GM19372 (cell line): ENCODE measurements at regions not wholly inside any gene's neighbourhood (a gene's known extent, or its start where the extent isn't known, plus 50 kb on each side); places are given as distances from the start of the nearest gene placed in this dataset.

Experiments used
- ATAC-seq: cut with Tn5 transposase; IDR thresholded peaks from one replicate; pipeline ENCODE4 v1.9.1; 2021; ENCODE audit warnings: mild to moderate bottlenecking, low read depth, moderate library complexity; ENCODE audit not compliant: unreplicated experiment

DNA sequence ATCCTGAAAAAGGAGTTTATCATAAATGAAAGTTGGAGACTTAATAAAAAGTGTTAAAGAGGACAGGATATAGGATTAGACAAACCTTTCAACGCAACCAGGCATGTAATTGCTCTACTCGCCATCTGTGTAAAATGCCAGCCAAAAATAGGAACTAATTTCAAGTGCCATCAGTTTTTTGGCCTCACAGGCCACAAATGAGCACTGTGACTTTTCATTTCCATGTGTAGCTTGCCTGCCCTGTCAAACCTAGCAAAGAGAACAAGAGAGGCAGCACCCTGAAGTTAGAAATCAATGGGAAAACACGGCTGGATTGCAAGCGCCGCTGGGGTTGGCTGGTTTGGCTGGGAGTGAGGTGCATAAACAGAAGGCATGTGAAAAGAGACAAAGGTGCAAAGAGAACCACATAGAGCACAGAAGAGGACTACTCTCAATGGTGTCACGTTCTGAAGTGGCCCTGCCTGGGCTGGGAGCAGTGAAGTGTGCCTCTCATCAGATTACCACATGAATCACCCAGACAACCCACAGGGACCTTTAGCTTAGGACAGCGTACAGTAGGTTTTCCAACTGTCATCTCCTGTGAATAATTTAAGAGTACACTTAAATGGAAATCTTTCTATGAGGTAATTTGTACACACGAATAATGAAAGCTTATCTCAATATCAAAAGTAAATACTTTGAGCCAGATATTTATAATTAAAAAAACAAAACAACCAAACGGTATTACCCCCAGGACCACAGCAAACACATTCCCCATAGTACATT, 78.0 kb upstream of the NHSL1 start:
- no peak for ATAC-seq

DNA sequence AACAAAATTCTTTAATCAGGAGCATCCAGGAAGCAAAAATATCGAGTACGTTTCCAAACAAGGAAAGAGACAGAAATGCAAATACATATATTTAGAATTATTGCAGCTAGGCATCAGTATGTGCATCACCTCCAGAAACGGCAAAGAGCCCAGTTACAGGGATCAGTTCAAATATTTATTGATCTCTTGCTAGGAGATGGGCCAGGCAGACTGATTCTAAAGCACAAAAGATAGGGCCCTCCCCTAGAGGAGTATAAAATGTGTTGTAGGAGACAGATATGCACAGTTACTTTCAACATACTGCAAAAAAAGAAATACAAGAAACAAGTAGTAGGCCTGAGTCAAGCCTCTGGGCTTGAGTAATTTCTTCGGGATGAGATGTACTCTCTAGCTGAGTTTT, 80.7 kb upstream of the NHSL1 start:
- no peak for ATAC-seq

DNA sequence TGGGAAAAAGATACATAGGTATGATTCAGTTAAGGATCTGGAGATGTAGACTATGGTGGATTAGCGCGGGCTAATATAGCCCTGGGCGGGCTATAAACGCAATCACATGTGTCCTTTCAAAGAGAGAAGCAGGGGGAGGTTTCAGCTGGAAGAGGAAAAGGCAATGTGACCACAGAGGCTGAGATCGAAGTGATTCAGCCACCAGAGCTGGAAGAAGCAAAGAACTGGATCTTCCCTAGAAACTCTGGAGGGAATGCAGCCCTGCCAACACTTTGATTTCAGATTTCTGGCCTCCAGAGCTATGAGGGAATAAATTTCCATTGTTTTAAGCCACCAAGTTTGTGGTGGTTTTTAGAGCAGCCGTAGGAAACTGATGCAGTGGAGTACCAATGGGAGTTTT, 81.5 kb upstream of the NHSL1 start:
- no peak for ATAC-seq

DNA sequence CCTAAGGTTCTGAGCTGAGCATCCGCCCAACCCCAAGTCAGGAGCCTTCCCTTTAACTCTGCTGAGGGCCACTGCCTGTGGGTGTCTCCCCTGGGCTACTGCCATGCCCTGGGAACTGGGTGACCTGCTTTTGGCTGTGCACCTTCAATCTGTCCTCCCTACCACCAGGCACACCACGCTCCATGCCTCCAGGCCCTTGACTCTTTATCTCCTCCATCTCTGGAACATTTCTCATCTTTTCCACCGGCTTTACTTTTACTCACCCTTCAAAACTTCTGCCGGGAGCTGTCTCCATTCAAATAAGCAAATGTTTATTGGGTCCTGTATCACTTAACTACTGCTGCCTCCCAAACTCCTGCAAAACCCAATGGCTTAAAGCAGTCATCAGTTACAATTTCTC, 83.3 kb upstream of the NHSL1 start:
- no peak for ATAC-seq

DNA sequence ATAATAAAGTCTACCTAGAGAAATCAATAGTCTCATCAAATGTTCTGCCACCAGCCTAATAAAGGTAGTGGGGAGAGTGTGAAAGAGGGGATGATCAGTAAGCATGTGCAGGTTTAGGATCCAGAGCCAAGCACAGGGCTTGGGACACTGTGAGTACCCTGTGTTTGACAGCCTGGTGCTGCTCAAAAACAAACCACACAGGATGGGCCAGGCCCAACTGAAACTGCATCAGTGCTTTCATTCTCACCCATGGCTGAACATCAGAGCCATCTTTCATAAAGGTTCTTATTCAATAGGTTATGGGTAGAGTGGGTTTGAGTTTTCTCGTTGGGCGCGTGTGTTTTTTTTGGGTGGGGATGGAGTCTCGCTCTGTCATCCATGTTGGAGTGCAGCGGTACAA, 87.3 kb upstream of the NHSL1 start:
- ATAC-seq, result no peak

DNA sequence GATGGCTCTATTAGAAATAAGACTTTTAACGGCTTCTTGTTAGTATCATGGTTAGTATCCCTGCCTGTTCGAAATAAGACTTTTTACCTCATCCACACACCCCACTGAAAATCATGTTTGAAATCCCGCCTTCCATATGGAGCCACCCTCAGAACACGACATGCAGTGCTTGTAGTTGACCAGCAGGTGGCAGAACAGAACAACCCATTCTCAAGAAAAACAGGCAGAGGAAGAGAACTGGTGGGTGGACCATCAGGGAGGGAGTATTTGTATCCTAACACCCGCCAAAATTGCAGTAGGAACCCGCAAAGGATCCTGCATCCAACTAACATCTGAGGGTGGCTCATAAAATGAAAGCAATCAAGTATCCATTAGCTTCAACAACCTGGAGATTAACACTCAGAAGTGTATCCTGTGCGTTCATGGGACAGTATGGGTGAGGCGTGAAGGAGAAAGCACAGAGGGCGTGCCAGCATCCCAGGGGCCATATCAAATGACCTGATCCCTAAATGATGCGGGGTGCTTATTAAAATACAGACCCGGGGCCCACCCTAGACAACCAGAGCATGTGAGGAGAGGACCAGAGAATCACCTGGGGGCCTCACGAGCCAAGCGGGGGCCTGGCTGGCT, 89.6 kb upstream of the NHSL1 start:
- no peak for ATAC-seq

DNA sequence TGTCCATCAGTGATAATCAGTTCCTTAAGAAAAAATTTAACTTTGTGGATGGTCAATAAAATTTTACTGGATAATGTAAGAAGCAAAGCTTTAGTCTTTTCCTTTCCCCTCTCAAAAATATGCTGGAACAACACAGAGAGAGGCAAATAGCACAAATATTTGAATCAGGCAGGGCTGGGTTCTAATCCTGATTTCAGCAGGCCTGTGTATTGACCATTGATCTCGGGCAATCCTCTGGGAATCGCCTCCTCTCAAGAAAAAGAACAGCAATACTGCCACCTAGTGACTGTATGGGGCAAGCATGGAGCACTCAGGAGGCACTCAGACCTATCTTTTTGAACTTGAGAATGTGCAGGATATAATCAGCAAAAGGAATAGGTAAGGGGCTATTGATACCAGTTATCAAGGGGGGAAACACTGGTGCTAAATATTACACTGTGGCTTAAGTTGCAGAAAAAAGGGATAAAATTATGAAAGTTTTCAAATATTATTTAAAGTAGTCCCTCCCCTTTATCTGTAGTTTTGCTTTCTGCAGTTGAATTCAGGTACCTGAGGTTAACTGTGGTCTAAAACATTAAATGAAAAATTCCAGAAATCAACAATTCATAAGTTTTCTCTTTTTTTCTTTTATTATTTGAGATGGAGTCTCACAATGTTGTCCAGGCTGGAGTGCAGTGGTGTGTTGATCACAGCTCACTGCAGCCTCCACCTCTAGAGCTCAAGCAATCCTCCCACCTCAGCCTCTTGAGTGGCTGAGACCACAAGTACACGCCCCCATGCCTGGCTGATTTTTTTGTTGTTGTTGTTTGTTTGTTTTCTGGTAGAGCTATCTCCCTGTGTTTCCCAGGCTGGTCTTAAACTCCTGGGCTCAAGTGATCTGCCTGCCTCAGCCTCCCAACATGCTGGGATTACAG, 91.8 kb upstream of the NHSL1 start:
- ATAC-seq, result no peak

DNA sequence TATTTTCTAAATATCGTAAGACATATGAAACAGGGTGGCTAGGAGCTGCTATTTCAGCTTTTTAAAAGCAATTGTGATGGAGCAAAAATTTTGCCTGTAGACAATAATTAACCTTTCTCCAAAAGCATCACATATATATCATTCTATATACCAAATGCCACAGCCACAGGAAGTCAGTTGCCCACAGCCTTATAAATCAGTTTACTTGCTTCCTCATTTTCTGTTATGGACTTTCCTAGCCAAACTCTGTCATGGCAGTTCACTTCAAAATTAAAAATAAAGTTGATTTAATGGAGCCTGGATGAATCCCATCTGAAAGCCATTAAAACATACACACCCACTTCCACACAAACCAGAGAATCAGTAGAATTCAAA, 93.4 kb upstream of the NHSL1 start:
- peak; percentile 52 for ATAC-seq

DNA sequence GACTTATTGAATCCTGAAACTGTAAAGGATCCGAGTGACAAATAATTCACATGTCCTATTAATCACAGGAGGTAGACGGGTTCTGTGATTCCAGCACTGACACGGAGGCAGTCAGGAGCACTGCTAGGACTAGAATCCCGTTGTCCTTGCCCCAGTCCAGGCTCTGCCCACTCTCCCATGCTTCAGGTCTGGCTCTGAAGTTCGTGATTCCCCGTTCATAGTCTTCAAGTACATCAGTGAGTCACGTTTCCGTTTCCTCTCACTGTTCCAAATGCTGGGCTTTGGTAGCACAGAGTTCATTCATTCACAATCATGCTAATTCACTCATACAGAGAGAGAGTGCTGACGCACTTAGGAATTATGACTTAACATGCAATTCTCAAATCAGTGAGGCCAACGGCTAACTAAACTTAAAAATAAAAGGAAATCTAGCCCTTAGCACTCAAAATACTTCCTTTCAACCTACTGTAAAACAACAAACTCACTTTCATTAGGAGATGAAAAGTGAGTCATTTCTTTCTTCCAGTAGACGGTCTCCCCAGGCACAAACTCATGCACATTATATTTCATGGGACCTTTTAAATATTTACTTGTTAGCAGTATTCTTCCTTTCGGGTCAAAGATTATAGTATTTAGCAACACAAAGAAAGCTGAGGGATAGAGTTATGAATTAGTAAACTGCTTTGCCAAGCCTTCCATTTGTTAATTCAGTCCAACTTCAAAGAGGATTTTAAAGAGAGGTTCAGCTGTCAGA, 94.0 kb upstream of the NHSL1 start:
- ATAC-seq, result peak; percentile 60

DNA sequence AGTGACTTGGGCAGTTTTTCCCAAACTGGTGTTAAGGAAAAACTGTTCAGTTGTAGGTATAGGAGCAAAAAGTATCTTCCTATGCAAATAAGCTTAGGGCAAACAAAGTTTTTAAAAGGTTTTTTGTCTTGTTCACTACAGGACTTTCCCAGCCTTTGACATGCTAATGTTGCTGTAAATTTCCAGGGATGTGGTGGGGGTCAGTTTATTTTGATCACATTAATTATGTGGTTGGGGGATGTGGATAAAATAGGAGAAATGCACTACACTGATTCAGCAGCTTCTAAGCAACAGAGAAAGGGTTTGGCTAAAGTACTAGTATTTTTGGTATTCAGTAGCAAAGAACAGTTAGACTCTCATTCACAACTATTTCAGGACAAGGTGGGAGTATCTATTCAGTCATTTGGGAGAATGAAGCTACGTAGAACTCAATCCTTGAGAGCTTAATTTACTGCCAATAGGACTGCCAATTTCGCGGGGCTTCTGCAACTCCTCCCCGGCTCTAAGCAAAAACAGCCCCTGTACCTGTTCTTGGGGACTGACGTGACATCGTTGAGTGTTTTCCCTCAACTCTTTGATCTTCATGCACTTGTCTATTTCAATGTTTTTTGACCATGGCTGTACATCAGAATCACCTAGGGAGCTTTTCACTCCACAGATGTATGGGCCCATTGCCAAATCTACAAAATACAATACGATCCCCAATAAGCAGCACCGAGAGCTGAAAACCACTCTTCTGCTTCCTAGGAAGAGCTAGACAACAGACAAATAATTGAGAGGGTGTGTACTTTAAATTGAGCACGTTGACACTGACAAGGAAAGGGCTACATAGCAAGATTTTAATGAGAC, 94.8 kb upstream of the NHSL1 start:
- ATAC-seq, result no peak

DNA sequence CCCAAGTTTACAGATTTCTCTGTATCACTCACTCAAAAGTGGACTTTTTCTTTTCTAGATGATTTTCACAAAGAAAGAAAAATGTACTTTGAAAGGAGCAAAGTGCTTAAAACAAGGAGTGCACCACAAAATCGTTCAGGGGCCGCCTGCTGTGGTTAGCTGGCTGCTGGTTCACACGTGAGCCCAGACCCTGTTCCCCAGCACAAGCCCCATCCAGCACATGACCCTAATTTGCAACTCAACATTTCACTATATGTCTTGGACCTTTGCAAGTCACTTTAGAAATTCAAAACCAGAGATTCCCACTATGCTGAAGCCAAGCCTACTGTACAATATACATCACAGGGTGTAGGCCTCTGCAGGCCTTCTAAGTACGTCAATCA, 95.5 kb upstream of the NHSL1 start:
- no peak for ATAC-seq

DNA sequence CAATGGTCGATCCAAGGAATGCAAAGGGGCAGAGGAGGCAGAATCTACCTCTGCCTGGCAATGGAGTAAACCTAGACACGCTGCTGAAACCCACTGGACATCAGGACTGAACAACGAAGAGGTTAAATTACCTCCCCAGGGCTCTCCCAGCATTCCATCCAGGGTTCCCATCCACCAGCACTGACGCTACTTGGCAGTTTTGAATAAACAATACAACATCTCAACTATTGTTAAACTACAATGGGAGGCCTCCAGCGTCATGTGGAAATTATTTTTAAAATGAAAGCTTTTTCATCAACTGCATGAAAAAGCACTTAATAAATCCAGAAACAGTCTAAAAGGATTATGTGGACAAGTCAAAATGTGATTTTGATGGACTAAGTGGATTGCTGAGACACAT, 96.8 kb upstream of the NHSL1 start:
- ATAC-seq, result no peak

DNA sequence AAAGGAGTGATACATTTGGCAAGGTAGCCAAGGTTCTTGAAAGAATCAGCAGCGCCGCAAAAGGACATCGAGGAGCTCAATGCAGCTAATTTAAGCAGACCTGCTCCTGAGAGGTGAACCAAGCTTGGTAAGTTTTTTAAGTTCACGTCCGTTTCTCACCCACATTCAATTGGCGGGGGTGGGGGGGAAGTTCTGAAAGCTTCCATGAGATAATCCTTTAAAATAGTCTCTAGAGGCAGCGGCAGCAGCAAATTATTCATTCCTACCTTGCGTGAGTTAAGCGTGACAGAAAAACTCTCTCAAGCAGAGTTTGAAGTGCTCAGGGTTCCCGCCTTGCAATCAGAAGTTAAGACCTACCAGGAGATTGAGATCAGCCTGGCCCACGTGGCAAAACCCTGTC, 97.3 kb upstream of the NHSL1 start:
- no peak for ATAC-seq

DNA sequence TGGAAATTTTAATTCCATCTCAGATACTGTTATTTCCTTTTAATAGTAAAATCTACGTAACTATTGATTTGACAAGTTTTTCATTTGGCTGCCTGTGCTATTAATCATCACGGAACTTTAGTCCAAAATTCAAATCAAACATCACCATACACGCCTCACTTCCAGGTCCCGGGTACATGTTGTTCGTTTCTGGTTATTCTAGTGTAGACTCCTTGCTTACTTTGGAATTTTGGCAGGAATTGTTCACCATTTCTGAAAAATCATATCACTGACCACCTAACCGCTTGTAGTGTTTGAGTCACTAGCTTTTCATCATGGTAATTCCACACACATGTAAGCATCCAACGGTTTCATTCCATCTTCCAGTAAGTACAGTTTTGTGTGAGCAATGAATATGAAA, 98.0 kb upstream of the NHSL1 start:
- no peak for ATAC-seq

DNA sequence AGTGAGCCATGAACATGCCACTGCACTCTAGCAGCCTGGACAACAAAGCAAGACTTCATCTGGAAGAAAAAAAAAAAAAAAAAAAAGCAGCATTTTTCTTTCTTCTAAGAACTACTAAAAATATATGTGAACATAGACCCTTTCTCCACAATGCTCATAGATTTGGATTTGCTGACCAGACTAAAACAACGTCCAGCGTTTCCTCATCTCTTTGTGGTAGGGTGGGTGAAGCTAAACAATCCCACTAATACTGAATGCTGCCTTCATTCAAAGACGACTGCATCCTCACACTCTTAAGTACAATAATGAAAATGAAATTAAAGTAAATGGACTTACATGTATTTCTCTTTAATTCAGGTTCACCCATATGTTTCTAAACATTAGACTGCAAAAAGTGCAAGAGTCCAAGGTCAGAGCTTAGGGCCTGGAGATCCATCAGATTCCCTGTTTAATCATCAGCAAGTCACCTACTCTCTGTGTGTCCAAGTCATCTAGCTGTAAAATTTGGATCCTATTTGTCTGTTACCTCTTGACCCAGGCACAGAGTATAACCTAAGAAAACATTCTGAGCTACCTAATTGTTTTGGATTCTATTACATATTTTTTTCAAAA, 99.4 kb upstream of the NHSL1 start:
- no peak for ATAC-seq

DNA sequence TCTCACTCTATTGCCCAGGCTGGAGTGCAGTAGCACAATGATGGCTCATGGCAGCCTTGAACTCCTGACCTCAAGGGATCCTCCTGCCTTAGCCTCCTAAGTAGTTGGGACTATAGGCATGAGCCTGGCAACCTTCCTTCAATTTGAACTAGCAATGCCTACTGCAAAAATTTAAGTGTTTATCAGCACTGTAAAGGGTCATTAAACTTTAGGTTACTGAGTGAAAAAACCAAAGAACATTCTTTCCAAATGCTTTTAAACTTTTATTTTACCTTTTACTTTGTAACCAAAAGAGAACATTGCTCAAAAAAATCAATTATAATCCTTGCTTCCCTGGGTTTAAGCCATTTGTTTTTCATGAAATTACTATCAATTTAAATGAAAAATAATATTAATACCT, 101.0 kb upstream of the NHSL1 start:
- no peak for ATAC-seq

DNA sequence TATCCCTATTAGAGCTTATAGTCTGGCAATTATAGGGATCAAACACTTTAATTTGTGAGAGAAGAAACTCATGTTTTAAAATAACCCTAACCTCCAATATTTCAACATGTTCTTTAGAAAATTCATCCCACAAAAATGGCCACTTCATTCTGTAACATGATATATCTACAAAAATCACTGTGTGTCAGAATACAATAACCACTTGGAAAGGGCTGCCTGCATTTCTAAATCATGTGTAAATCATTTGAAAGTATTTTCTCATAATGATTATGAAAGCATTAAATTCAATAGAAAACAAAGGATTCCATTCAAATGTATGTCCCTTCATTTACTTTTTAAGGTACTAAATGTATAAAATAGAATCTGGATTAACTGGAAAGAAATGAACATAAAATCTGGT, 101.4 kb upstream of the NHSL1 start:
- no peak for ATAC-seq

DNA sequence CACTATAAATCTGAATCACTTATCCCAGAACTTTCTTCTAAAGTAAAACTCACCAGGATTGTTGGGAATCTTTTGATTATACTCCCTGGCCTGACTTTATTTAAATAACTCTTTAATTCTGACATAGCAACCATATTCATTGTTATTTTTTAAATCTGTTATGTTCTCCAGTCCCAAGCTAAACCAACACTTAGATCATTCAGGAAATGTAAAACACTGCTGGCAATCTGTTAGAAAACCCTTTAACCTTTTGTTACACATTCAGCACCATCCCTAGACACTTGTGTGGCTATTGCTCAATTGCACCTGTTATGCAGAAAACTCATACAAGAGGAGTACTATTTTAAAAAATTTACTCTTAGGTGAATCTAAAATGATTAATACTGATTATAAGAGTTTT, 101.8 kb upstream of the NHSL1 start:
- ATAC-seq, result no peak

DNA sequence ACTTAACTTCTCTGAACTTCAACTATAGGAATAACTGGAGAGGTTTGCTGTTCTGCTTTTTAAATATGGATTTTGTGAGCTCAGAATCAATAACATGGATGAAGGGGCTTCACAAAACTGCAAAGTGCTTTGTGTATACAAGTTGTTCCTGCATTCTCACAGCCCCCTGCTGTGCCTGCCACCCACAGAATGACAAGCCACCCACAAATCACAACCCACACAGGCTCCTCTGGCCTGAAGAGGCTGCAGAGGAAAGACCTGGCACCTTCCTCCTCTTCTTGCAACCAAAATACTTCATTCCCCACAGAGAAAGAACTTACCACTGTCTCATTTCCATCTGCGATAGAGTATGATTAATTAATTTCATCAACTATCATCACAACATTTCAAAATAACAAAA, 106.7 kb upstream of the NHSL1 start:
- ATAC-seq, result no peak
